NCI-H2227 (cell line): ENCODE measurements at regions not wholly inside any gene's neighbourhood (a gene's known extent, or its start where the extent isn't known, plus 50 kb on each side); places are given as distances from the start of the nearest gene placed in this dataset.

ENCODE experiments used
- DNase-seq: peaks from one replicate; lab custom pipeline; 2025; ENCODE audit not compliant: unreplicated experiment; lab: John Stamatoyannopoulos, UW

GRCh38 chr6:100268326-100268725, 196.4 kb downstream of the SIM1 start:
- no peak for DNase-seq

DNA sequence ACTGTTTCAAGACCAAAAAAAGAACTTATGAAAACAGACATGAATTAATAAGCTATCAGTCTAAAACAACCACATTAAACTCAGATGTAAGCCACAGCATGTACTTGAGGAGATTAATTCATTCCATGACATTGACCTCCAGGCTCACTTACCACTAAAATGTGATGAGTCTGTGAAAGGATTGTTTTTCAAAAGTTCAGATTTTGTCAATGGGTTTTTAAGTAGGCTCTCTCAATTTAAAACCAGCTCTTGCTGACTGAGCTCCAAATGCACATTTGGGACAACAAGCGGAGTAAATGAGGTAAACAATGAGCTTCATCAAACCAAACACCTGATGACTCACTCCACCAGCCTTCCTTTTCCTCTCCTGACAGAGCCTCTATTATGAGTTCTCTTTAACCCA, 197.0 kb downstream of the SIM1 start:
- DNase-seq = no peak

- no peak for DNase-seq
Observed at GRCh38 chr6:100266494-100267401, 198.0 kb downstream of the SIM1 start.

GRCh38 chr6:100262086-100262485, 202.6 kb downstream of the SIM1 start:
- no peak for DNase-seq

DNA sequence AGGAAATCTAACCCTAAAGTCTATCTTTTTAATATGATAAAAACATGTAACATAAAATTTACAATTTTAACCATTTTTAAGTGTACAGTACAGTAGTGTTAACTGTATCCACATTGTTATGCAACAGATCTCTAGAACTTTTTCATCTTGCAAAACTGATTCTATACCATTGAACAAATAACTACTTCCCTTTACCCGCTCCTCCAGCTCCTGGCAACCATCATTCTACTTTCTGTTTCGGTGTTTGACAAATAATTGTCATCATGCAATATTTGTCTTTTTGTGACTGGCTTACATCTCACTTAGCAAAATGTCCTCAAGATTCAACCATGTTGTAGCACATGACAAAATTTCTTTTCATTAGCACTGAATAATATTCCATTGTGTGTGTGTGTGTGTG, 203.2 kb downstream of the SIM1 start:
- no peak for DNase-seq

GRCh38 chr6:100260584-100260983, 204.1 kb downstream of the SIM1 start:
- DNase-seq = no peak

- no peak for DNase-seq
Observed at GRCh38 chr6:100259865-100260264, 204.9 kb downstream of the SIM1 start.

DNA sequence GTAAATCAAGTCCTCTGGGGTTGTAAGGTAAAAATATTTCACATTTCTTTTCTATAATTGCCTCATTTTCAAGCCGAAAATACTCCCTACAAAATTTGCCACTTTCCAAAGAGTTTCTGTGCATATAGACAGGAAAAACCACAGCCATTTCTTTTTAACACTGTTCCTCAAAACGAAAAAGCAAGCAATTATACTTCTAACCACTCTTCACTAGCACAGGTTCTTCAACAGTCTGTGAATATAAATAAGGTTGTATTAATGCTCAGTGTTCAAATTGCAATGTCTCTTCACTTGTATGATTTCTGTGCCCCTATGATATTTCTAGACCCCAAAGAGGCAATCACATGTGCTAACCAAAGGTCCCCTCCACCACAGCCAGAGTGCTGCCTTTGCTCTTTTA, 206.0 kb downstream of the SIM1 start:
- no peak for DNase-seq

DNA sequence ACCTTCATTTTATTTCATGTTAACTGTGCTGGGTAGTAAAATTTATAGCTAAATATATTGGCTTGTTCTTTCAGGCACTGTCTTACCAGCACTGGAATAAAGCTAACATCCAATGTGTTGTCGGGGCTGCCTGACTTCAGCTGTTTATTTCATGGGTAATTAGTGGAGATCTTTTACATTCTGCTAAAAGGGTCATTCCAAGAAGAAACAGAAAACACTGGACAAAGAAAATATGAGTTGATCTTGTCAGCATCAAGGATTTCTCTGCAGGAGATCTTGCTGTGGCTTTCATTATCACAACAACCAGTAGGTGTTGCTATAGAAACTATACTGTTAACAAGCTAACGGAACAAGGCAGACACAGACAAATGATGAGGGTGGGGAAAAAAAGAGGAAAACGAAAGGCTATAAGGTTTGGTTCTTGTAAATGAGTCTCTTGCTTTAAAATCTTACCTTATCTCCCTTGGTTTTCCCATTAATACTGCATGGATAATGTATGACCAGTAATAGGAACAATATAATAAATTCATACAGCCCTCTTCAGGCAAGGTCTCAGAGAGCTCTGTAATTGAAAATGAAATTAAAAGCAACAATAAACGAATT, 206.8 kb downstream of the SIM1 start:
- peak; percentile 76 for DNase-seq

DNA sequence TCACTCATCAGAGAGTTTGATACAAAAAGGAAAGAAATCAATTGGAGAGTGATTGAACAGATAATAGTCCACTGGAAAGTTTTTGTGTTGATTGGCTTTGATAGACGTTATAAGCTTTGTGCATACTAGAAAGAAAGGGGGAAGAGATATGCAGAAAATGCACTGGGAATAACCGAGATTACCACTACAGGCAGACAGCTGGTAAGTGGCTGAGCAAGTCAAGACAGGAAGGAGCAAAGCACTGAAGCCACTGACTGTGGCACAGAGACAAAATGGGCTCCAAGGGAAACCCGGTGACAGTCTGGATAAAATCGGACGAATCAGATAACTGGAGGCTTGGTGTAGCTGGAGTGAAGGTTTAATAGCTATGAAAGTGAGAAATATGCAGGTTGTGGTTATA, 209.0 kb downstream of the SIM1 start:
- no peak for DNase-seq

- no peak for DNase-seq
Observed at GRCh38 chr6:100247123-100247522, 217.6 kb downstream of the SIM1 start.

DNA sequence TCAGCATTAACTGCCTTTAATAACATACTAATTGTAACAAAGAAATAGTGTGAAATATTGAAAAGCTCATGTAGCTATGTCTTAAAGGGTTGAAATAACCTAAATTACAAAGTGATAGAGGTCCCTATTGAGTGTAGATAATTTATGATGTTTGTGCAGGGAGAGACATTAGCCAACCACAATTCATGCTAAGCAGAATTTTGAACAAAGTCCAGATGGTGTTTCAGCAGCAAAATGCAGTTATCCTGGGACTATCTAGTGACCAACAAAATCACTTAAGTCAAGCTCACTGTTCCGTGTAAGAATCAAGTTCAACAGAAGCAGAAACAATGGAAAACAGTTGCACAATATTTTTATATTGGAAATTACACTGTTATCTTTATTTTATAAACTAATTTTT, 218.5 kb downstream of the SIM1 start:
- DNase-seq = no peak

- no peak for DNase-seq
Observed at GRCh38 chr6:100240798-100241197, 223.9 kb downstream of the SIM1 start.

GRCh38 chr6:100237821-100238220, 226.9 kb downstream of the SIM1 start:
- no peak for DNase-seq

DNA sequence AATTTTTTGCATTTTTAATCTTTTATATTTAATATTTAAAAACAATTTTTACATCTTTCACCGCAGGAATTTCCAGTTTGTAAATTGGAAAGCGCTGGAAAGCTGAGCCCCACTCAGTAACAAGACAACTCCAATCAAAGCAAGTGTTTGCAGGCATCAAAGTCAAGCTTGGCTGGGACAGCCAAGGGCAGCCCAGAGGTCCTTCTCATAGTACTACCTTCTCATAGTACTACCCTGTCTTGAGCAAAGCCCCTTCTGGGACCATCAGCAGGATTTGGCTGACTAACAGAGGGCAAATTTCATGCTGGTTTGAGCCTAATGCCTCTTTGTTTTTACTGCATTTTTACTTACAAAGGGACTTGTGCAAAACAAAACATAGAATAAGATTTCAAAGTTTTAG, 228.3 kb downstream of the SIM1 start:
- DNase-seq = no peak

- no peak for DNase-seq
Observed at GRCh38 chr6:100235631-100236030, 229.1 kb downstream of the SIM1 start.

GRCh38 chr6:100234625-100235024, 230.1 kb downstream of the SIM1 start:
- no peak for DNase-seq

DNA sequence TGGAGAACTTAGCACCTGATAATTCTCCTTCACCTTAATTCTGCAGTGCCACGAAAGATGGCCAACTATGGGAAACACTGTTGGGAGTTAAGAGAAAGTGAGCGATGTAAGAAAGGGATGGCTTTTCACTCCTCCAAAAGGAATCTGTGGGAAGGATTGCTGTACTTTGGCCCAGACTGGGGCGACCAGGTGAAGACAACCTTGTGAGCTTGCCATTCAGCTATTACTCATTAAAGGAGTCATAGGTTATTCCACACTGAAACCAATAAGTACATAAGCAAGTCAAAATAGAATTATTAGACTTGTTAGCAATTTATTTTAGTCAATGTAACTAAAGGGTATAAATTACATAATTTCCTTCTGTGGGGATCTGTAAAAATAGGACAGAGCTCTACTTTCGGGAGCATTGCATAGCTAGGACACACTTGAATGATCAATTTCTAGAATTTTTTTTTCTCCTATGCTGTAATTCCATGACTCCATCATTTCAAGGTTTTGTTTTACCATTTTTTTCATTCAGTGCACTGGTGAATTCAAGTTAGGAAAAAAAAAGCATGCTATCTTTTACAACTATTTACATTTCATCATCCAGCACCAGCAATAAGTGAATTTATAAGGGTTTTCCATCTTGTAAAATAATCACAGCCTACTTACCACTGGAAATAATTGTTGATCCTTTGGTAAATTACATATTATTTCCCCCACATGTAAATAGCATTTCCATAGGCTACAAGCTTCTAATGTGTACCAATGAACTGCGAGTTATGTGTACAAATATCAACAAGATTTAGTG, 231.7 kb downstream of the SIM1 start:
- DNase-seq = no peak

DNA sequence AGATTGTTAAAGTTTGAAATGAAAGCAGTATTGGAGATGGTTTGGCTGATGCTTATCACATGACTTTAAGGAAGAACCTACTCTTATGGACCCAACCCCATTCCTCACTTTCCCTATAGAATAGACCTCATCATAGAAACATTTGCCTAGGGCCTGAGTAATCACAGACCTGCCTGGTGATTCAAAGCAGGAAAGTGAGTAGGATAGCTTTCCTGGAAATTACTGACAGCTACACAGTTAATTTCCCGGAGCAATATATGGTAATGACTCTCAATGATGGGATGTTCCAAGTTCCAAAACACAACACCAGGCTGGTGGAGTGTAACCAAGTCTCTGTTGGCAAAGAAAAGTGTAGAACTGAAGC, 233.8 kb downstream of the SIM1 start:
- DNase-seq = no peak

GRCh38 chr6:100230115-100230952, 234.4 kb downstream of the SIM1 start:
- no peak for DNase-seq

DNA sequence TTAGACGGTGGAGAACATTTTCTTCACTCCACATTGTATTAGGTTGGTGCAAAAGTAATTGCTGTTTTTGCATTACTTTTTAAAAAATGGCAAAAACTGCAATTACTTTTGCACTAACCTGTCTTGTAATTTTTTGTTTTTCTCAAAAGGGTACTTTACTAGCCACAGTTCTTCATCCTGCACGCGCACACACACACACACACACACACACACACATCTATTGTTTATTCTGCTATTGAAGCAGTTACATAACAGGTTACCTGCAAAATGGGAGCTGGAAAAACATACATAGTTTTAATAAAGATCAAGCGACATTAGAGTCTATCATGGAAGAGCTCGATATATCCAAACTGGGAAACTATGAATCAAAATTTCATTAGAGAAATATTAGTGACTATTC, 235.2 kb downstream of the SIM1 start:
- peak; percentile 21 for DNase-seq
